ENCODE measurements at regions not wholly inside any gene's neighbourhood (a gene's known extent, or its start where the extent isn't known, plus 50 kb on each side); places are given as distances from the start of the nearest gene placed in this dataset.

DNA sequence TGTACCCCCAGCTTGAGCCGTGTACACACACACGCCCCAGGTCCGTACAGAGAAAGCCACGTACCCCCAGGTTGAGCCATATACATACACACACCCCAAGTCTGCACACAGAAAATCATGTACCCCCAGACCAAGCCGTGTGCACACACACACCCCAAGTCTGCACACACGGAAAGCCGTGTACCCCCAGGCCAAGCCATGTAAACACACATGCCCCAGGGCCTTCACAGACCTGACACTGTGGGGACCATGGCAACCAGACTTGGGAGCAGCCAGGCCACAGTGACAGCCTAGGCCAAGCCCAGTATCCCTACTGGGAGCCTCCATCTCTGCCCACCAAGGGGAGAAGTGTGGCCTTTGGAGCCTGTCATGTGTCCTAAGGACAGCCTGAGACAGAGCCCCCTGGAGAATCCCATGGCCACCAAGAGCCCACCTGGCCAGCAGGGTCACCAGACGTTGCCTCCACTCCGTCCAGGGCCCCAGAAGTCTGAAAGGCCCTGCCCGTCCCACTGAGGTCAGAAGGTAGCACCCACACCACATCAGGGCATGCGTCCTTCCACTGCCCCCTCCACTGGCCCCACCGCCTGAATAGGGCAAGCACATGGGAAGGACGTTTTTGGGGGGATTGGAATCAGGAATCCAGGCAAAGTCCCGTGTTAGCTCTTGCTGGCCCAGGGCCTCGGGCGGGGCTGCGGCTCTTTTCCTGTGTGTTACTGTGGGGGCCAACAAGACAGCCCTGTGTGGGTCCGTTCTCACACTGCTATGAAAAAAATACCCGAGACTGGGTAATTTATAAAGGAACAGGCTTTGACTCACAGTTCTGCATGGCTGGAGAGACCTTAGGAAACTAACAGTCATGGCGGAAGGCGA lies 636.7 kb downstream of the TBC1D22A start:
- no peak for DNase-seq

DNA sequence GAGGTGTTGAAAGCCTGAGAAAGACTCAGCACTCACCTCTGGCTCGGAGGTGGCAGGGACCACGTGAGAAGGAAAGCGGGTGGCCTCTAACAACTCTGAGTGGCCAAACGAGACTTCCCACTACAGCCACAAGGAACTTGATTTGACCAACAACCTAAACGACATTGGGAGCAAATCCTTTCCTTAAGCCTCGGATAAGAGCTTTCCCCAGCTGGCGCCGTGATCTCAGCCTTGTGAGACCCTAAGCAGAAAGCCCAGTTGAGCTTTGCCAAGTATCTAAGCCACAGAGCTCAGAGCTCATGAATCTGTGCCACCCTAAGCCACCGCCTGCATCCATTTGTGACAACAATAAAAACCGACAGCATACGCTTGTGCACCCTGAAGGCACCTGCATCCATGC lies 636.0 kb downstream of the TBC1D22A start:
- no peak for DNase-seq

- no peak for DNase-seq
Measured at GRCh38 chr22:47397673-47398072, 635.2 kb downstream of the TBC1D22A start.

GRCh38 chr22:47396515-47396914 lies 634.1 kb downstream of the TBC1D22A start:
- no peak for DNase-seq

GRCh38 chr22:47396105-47396504 lies 633.7 kb downstream of the TBC1D22A start:
- no peak for DNase-seq

DNA sequence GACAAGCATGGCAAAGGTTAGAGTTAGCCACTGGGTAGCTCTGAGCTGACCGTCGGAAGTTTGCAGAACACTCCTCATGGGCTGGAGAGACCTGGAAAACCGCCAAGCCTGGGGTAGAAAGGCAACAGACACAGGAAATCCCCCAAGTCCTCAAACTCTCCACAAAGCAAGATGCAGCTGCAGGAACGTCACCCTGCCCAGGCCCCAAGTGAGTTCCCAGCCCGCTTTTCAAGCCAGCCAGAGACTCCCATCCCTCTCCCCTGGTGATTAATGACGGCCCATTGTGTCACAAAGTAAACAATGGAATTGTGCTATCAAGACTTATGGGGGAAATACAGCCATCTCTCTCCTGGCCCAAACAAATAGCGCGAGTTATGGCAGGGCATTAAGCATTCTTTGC lies 633.0 kb downstream of the TBC1D22A start:
- no peak for DNase-seq

GRCh38 chr22:47394504-47395440 lies 632.3 kb downstream of the TBC1D22A start:
- no peak for DNase-seq

DNA sequence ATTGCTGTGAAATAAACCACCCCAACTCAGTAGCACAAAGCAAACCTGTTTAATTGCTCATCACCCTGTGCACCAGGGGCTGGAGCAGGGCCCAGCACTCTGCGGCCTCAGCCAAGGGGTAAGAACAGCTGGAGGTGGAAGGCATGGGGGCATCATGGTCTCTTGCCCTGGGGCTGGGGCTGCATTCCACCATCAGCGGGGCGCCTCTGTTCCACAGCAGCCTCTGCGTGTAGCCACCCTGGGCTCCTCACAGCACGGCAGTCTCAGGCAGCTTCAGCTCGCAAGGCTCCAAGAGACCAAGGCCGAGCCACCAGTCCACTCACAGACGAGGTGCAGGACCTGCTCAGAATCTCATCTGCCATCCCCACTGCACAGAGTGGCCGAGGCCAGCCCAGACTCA lies 630.7 kb downstream of the TBC1D22A start:
- DNase-seq, result no peak

- DNase-seq, result no peak
Measured at GRCh38 chr22:47392729-47393128, 630.3 kb downstream of the TBC1D22A start.

- DNase-seq, result no peak
Measured at GRCh38 chr22:47392054-47392347, 629.6 kb downstream of the TBC1D22A start.

GRCh38 chr22:47391169-47392053 lies 629.0 kb downstream of the TBC1D22A start:
- no peak for DNase-seq

- no peak for DNase-seq
Measured at GRCh38 chr22:47390026-47390970, 627.8 kb downstream of the TBC1D22A start.

GRCh38 chr22:47389201-47389600 lies 626.8 kb downstream of the TBC1D22A start:
- DNase-seq, result no peak

DNA sequence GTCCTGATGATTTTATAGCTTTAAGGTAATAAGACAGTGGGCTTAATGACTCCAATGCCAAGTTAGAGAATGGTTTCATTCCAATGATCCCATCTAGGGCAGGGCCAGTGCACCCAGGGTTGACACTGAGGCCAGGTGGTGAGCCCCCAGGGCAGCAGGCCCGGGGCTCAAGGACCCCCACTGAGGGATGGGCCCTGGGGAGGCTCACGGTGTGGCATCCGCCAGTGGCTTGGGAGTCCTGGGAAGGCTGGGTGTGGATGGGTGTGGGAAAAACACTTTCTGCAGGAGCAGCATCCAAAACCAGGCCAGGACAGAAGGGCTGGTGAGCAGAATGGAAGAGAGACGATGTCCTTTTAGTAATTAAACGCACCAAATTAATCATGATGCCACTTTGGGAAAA lies 626.3 kb downstream of the TBC1D22A start:
- no peak for DNase-seq

DNA sequence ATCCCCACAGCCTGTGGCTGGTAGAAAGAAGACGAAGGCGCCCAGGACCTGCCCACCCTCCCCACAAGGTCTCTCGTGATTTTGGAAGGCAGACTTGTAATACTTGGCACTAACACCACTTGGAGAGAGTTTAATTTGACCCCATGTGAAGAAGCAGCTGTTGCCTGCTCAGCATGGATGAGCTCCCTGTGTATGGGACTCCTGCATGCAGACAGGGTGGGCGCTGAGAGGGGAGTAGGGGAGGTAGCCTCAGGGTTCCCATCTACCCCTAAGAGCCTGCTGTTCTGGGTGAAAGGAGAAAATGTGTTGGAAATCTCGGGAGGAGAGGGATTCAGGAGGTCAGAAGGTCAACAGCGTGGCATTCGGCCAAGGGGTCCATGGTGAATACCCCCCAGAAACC lies 625.9 kb downstream of the TBC1D22A start:
- no peak for DNase-seq

DNA sequence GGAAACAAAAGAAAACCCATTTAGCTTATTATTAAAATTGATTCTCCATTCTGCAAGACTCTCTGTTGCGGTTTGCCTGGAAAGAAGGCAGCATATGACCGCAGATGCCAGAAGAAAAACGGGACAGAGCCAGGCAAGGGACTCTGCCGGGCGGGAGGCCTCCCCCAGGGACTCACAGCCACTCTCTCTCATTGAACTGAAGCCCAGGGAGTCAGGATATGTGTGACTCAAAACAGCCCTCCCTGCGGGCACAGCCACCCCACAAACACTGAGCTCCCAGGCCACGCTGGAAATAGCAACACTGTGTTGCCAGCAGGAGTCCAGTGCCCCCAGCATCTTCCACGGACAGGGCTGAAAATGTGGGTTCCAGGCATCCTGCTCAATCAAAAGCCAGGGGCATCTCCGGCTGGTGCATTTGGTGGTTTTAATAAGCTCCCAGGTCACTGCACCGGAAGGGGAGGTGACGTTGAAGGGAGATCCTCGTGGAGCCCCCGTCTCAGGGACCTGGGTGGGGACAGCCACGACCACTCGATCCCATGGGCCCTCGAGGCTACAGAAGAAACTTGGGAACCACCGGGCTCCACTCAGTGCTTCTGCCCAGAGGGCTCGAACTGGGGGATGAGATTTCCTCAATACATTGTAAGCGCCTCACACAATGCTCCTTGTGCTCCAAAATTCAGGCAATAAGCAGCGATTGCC lies 624.5 kb downstream of the TBC1D22A start:
- peak in 2 of 51 donors; percentile 6 to 13 for DNase-seq

DNA sequence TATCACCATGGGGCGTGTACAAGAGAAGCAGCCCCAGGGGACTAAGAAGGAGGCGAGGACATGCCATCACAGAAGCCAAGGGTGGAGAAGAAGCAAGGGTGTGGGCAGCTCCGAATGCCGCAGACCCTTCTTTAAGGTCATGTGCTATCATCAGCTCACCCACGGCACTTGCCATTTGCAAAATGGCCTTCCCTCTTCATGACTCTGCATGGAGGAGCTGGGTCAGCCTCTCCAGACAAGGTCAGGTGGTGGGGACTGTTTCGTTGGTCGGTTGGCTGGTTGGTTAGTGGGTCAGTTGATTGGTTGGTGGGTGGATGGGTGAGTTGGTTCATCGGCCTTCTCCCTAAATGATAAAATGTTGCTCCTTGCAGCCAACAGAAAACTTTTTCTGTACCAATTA lies 622.5 kb downstream of the TBC1D22A start:
- DNase-seq, result no peak

DNA sequence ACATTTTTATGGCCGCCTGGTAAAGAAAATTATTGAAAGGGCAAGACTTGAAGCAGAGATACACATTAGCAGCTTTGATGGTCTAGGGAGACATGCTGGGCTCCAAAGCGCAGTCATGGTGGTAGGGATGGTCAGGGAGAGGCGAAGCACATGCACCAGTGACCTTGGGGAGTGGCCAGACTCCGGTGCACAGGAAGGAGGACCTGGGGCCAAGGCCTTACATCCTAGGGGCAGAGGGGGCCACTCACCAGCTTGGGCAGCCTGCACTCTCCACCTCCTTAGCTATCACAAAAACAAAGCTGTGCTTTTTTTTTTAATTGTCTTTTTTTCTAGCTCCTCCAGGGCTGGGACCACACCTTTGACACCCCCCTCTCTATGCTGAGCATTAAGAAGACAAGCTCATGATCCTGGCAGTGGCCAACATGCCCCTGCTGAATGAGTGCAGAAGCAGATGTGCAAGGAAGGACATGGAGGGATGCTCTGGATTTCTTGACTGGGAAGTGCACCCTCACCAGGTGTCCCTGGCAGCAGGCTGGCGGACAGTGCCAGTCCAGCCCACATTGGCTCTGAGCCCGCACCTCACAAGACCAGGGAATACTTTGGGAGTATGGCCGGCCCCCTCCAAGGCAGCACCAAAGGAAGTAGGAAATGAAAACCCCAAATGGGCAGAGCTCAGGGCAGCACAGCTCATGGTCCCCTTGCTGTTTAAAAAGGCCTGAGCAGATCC lies 619.9 kb downstream of the TBC1D22A start:
- DNase-seq, result no peak

DNA sequence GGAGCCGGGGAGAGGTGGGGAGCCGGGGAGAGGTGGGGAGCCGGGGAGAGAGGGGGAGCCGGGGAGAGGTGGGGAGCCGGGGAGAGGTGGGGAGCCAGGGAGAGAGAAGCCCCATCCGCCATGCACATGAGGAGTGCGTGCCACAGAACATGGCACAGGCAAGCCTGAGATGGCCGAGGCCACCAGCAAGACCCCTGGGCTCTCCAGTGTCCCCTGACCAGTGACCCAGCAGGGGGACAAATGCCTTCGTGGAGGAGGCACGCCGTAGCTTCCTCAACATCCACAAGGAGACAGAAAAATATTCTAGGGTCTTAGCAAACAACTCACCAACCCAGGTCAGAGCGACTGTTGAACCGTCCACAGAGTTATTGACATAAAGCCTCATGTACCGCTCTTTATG lies 618.8 kb downstream of the TBC1D22A start:
- no peak for DNase-seq

Measured in hypothalamus (tissue), 51 donors.